ENCODE measurements at regions not wholly inside any gene's neighbourhood (a gene's known extent, or its start where the extent isn't known, plus 50 kb on each side); places are given as distances from the start of the nearest gene placed in this dataset.

GRCh38 chr13:29963089-29963488, 112.7 kb upstream of the UBL3 start:
- Histone ChIP-seq H3K4me1 (ENCODE audit: insufficient read depth, poor library complexity, severe bottlenecking) (no peaks in the 10 kb centered on the region), H3K4me3 (ENCODE audit: severe bottlenecking) (no peak overlapping the region), H3K9me3 (ENCODE audit: severe bottlenecking) (peaks cover 2% of the 10 kb centered on the region), H3K27me3 (ENCODE audit: insufficient read depth, poor library complexity, severe bottlenecking) (no peaks in the 10 kb centered on the region), H3K36me3 (ENCODE audit: low read depth) (no peaks in the 10 kb centered on the region), H3K27ac (ENCODE audit: poor library complexity, severe bottlenecking) (no peak overlapping the region)
- no peak for DNase-seq (ENCODE audit: low spot score)
- no peak for TF ChIP-seq CTCF (IDR thresholded peaks at IDR 0.05; ENCODE audit: poor library complexity, severe bottlenecking)
- no peak for ATAC-seq (ENCODE audit: low read depth)

GRCh38 chr13:29961036-29961670, 110.7 kb upstream of the UBL3 start:
- H3K36me3 ChIP-seq (ENCODE audit: low read depth): no peaks in the 10 kb centered on the region
- H3K9me3 ChIP-seq (ENCODE audit: severe bottlenecking): no peaks in the 10 kb centered on the region
- H3K27ac ChIP-seq (ENCODE audit: poor library complexity, severe bottlenecking): no peak overlapping the region
- no peaks in the 10 kb centered on the region for H3K4me1 ChIP-seq (ENCODE audit: insufficient read depth, poor library complexity, severe bottlenecking)
- DNase-seq (ENCODE audit: low spot score): no peak
- no peak for ATAC-seq (ENCODE audit: low read depth)
- peaks cover 9% of the 10 kb centered on the region for H3K27me3 ChIP-seq (ENCODE audit: insufficient read depth, poor library complexity, severe bottlenecking)
- no peak for TF ChIP-seq CTCF (IDR thresholded peaks at IDR 0.05; ENCODE audit: poor library complexity, severe bottlenecking)
- no peak overlapping the region for H3K4me3 ChIP-seq (ENCODE audit: severe bottlenecking)

GRCh38 chr13:29959603-29960002, 109.2 kb upstream of the UBL3 start:
- H3K4me1 ChIP-seq (ENCODE audit: insufficient read depth, poor library complexity, severe bottlenecking): no peaks in the 10 kb centered on the region
- H3K27me3 ChIP-seq (ENCODE audit: insufficient read depth, poor library complexity, severe bottlenecking): peaks cover 9% of the 10 kb centered on the region
- H3K27ac ChIP-seq (ENCODE audit: poor library complexity, severe bottlenecking): no peak overlapping the region
- no peak for TF ChIP-seq CTCF (IDR thresholded peaks at IDR 0.05; ENCODE audit: poor library complexity, severe bottlenecking)
- H3K36me3 ChIP-seq (ENCODE audit: low read depth): no peaks in the 10 kb centered on the region
- H3K4me3 ChIP-seq (ENCODE audit: severe bottlenecking): no peak overlapping the region
- DNase-seq (ENCODE audit: low spot score) (no peak), ATAC-seq (ENCODE audit: low read depth) (no peak)
- no peaks in the 10 kb centered on the region for H3K9me3 ChIP-seq (ENCODE audit: severe bottlenecking)

- no peak overlapping the region for H3K27ac ChIP-seq (ENCODE audit: poor library complexity, severe bottlenecking)
- no peak overlapping the region for H3K4me3 ChIP-seq (ENCODE audit: severe bottlenecking)
- no peaks in the 10 kb centered on the region for H3K36me3 ChIP-seq (ENCODE audit: low read depth)
- H3K4me1 ChIP-seq (ENCODE audit: insufficient read depth, poor library complexity, severe bottlenecking): no peaks in the 10 kb centered on the region
- DNase-seq (ENCODE audit: low spot score) (no peak), ATAC-seq (ENCODE audit: low read depth) (no peak)
- no peaks in the 10 kb centered on the region for H3K9me3 ChIP-seq (ENCODE audit: severe bottlenecking)
- peaks cover 9% of the 10 kb centered on the region for H3K27me3 ChIP-seq (ENCODE audit: insufficient read depth, poor library complexity, severe bottlenecking)
- no peak for TF ChIP-seq CTCF (IDR thresholded peaks at IDR 0.05; ENCODE audit: poor library complexity, severe bottlenecking)
These were observed 108.7 kb upstream of the UBL3 start for GRCh38 chr13:29959086-29959485.

- H3K27me3 ChIP-seq (ENCODE audit: insufficient read depth, poor library complexity, severe bottlenecking): peaks cover 9% of the 10 kb centered on the region
- H3K9me3 ChIP-seq (ENCODE audit: severe bottlenecking): no peaks in the 10 kb centered on the region
- DNase-seq (ENCODE audit: low spot score) (no peak), ATAC-seq (ENCODE audit: low read depth) (no peak)
- H3K36me3 ChIP-seq (ENCODE audit: low read depth): no peaks in the 10 kb centered on the region
- H3K27ac ChIP-seq (ENCODE audit: poor library complexity, severe bottlenecking): no peak overlapping the region
- H3K4me3 ChIP-seq (ENCODE audit: severe bottlenecking): no peak overlapping the region
- TF ChIP-seq CTCF (IDR thresholded peaks at IDR 0.05; ENCODE audit: poor library complexity, severe bottlenecking): no peak
- H3K4me1 ChIP-seq (ENCODE audit: insufficient read depth, poor library complexity, severe bottlenecking): no peaks in the 10 kb centered on the region
These were observed 108.1 kb upstream of the UBL3 start for GRCh38 chr13:29958476-29958875.

Measured in RWPE2 (cell line).